HG02973 (cell line): ENCODE measurements at regions not wholly inside any gene's neighbourhood (a gene's known extent, or its start where the extent isn't known, plus 50 kb on each side); places are given as distances from the start of the nearest gene placed in this dataset.
"Not testable (repeated sequence)": the region's sequence is repeated elsewhere in the genome, so short reads cannot be mapped to it uniquely, and the experiment has no call there.

Source experiments
- ATAC-seq: cut with Tn5 transposase; IDR thresholded peaks from one replicate; pipeline ENCODE4 v1.9.1; 2021; ENCODE audit warnings: moderate library complexity; ENCODE audit not compliant: unreplicated experiment

DNA sequence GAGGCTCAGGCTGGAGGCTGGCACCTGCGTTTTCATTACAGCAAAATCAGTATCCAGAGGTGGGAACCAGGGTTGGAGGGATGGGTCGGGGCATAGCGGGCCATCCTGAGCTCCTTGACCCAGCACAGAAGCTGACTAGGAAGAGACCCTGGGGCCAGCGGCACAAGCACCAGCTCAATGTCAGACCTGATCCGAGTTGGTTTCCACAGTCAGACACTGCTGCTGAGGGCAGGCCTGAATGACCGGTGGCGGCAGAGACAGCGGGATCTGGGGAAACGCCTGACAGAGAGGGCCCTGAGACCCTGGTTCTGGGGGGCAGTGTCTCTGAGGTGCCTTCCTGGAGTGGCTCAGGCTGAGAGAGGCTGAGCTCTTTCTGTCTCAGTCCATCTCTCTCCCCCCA, 162.0 kb upstream of the C1orf174 start:
- ATAC-seq: no peak

DNA sequence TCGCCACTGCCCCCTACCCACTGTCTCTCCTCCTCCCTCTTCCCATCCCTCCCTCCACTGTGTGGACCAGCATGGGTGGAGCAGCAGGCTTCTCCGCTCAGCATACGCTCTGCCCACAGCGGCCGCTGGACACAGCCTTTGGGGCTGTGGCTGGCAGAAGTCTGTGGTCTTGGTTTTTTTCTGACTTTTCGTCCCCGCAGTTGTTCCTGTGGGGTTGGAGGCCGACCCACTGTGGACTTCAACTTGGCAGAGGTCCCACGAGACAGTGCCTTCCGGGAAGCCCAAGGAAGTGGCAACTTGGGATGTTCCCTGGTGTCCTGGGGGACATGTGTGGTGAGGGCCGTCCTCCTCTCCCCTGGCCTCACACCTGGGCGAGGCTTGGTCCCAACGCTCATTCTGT, 162.5 kb upstream of the C1orf174 start:
- no peak for ATAC-seq

DNA sequence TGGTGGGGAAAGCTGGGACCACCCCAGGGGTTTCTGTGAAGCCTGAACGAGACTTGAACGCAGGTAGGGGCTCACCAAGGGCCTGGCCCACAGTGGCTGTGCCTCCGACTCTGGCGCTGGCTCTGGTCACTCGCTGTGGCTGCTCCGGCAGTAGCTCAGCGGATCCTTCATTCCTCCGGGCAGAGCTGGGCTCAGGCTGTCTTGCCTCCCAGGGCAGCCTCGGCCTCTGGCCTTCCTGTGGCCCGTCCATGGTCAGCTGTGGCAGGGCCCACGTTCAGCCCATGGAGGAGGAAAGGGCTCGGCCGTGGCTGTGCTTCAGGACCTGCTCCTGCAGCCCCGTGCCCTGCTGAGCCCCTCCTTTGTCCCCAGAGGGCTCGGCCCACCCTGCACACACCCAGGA, 162.9 kb upstream of the C1orf174 start:
- ATAC-seq: no peak

DNA sequence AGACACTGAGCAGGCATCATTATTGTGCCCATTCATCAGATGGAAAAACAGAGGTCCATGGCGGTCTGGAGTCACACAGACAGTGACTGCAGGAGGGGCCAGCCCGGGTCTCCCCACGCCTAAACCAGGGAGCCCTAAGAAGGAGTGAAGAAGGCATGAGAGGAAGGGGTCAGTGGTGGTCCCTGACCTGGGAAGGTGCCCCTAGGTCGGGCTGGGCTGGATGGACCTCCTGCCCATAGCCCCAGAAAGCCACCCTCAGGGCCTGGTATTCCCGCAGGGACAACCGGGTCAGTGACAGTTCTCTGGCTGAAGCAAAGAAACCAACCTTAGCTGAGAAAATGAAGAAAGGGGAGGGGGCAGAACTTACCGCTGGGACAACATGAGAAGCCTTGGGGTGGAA, 163.4 kb upstream of the C1orf174 start:
- ATAC-seq: no peak

DNA sequence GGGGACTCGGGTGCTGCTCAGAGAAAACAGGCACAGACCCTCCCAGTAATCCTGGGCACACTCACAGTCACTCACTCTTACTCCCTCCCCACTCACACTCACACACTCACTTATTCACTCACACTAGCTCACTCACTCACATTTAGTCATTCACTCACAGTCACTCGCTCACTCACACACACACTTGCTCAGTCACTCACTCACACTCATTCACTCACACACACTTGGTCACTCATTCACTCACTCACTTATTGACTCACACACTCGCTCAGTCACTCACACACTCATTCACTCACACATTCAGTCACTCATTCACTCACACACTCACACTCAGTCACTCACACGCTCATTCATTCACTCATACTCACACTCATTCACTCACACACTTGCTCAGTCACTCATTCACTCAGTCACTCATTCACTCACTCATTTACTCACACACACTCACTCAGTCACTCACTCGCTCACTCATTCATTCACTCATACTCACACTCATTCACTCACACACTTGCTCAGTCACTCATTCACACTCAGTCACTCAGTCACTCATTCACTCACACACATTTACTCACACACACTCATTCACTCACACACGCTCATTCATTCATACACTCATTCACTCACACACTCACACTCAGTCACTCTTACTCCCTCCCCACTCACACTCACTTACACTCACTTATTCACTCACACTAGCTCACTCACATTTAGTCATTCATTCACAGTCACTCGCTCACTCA, 164.2 kb upstream of the C1orf174 start:
- ATAC-seq: no peak

DNA sequence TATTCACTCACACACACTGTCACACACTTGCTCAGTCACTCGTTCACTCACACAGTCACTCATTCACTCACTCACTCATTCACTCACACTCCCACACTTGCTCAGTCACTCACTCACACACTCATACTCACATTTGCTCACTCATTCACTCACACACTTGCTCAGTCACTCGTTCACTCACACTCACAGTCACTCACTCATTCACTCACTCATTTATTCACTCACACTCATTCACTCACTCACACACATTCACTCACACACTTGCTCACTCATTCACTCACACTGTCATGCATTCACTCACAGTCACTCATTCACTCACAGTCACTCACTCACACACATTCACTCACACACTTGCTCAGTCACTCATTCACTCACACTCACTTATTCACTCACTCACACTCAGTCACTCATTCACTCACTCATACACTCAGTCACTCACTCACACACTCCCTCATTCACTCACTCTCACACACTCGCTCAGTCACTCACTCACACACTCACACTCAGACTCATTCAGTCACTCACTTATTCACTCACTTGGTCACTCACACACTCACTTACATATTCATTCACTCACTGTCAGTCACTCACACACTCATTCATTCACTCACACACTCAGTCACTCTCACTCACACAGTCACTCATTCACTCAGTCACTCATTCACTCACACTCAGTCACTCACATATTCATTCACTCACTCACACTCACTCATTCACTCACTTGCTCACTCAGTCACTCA, 167.0 kb upstream of the C1orf174 start:
- ATAC-seq: no peak

DNA sequence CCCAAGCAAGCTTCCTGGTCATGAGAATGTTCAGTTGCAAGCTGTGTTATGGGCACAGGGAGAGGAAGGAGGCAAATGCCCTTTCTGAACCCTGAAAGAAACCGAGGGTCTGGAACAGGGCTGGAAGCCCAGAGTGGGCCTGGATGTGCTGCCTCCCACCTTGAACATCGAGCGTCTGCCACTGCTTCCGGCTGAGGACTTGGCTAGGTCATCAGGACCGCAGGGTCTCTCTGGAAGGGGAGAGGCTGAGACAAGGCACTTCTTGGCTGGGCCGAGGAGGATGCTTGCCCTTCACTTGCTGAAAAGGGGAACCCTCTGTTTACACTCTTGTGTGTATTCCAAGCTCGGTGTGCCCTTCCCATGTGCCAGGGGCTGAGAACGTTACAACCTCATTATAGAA, 168.0 kb upstream of the C1orf174 start:
- no peak for ATAC-seq

DNA sequence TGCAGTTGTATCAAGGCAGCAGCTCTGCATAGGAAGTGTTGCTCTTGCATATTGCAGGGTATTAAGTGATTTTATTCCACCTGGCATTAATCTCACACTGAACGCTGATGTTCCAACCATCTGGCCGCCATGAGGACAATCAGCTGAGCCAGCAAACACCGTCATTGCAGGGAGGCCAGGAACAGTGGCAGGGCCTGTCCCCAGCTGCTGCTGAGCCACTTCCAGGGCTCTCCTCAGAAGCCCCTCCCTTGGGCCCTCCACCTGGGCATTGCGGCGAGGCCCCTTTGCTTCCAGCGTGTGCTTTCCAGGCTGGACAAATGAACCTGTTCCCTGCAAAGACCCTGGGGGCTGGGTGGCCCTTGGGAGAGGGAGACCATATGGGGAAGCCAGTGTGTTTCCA, 171.6 kb upstream of the C1orf174 start:
- ATAC-seq: no peak

DNA sequence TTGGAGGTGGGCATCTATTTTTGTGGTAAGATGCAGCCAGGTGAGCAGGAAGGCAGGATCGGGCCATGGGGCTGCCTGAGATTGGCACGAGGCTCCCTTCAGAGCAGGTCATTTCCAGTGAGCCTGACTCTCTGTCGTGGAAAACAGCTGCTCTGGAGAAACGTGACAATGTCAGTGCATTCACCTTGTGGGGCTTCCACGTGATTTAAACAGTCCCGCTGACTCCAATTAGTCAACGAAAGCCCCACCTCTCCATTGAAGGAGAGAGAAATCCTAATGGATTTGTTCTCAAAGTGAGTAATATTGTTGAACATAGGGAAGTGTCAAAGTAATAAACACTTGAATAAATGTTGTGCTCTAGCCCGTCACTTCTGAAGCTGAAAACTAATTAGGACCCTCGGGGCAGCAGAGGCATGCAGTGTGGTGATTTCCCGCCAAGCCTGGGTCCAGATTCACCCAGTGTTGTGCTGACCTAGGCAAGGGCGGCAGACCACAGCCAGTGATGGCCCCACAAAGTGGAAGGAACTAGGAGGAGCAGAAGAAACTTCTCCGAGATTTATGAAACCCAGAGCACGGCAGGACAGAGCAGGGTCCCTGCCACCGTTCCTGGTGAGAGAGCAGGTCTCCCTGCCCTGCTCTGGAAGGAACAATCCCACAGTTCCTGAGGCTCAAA, 172.5 kb upstream of the C1orf174 start:
- no peak for ATAC-seq

DNA sequence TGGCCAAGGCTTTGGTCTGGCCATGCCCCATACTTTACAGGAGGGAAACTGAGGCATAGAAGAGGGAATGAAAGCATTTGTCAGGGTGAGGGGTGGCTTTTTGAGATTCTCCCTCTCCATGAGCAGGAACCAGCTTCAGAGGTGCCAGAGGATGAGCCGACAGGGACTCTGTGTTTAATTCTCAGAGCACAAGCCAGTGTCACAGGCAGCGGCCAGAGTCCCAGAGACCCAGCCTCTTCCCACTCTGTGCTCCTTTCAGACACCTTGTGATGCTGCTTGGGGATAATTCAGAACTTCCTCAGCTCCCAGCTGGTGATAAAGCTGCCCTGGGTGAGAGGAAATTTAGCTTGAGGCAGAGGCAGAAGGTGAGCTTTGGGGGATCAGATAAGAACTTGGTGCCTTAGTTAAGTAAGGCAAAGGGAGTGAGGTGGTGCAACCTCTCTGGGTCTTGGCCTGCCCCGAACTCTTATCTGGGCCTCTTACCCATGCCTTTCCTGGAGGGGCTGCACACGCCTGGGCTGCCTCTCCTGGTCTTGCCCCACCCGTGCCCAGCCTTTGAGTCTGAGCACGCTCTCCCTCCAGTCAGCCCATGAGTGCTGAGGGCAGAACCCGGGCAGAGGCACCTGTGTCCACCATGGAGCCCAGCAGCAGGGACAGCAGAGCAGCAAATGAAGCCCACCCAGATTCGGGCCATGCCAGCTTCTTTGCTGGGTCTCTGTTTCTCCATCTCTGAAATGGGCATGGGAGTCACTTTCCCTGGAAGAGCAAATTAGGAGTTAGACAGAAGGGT, 175.6 kb upstream of the C1orf174 start:
- ATAC-seq: no peak

DNA sequence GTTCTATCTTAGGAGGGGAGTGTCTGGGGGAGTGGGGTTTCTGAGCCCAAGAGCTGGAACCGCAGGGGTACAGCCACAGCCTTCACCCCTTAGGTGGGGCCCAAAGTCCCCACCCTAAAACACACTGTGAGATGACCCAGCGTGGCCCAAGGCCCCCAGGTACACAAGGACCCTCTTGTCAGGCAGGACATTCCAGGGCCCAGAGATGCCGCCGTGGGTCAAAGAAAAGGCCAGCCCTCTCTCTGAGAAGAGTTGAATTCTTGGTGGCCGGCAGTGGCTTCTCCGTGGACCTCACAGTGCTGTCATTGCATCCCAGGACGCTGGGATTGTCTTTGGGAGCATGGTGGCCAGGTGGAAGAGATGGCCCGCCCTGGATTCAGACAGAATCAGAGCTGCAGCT, 176.3 kb upstream of the C1orf174 start:
- no peak for ATAC-seq

DNA sequence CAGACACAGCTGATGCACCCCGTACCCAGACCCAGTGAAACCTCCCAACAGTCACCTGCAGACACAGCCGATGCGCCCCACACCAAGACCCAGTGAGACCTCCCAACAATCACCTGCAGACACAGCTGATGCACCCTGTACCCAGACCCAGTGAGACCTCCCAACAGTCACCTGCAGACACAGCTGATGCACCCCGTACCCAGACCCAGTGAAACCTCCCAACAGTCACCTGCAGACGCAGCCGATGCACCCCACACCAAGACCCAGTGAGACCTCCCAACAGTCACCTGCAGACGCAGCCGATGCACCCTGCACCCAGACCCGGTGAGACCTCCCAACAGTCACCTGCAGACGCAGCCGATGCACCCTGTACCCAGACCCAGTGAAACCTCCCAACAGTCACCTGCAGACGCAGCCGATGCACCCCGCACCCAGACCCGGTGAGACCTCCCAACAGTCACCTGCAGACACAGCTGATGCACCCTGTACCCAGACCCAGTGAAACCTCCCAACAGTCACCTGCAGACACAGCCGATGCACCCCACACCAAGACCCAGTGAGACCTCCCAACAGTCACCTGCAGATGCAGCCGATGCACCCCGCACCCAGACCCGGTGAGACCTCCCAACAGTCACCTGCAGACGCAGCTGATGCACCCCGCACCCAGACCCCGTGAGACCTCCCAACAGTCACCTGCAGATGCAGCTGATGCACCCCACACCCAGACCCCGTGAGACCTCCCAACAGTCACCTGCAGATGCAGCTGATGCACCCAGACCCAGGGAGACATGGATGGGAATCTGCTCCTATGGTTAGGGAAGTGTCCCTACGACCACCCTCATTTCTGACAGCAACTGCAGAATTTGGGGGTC, 178.3 kb upstream of the C1orf174 start:
- ATAC-seq: not testable (repeated sequence)

DNA sequence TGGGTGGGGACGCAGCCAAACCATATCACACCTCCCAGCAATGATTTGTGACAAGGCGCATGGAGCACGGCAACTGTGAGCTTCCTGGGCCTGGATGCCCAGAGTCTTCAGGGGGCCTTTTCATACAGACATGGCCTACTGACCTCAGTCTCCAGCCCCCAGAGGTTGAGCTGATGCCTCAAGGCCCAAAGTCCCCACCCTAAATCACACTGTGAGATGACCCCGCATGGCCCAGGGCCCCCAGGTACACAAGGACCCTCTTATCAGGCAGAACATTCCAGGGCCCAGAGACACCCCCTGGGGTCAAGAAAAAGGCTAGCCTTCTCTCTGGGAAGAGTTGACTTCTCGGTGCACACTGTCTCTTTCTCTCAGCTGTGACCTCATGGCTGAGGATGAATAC, 179.7 kb upstream of the C1orf174 start:
- ATAC-seq: no peak

DNA sequence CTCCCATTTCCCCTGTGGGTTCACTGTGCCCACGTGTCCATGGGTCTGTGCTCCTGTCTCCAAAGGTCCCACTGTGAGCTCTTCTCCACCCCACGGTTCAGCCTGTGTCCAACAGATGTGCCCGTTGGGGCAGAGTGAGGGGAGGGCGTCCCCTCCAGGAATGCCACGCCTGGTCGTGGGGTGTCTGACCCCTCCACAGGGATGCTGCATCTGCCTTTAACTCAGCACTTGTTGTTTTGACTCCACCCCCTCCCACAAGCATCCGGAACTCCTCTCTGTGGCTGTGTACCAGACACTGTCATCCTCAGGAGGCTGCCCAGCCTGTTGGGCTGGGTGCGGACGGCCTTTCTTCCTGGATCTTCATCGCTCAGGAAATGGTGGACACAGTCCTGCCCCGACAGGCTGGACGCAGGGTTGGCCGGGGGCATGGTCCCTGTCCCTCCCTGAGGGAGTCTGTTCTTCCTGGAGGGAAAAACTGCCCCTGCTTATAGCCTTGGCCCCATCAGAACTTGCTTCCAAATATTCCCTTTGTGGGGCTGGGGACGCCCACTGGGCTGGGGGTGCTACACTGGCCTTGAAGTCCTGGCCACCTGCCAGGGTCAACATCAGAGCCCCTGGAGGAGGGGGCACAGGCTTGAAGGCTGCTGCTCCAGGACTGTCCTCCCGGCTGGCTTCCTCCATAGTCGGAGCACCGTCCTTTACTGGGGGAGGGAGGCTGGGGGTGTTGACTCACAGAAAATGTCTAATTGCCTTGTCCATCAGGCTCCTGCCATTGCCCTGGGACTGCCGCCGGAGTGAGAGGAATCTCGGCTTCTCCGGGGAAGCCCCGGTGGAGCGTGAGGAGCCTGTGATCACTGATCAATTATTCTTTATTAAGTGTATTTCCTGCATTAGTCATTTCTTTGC, 182.0 kb upstream of the C1orf174 start:
- ATAC-seq: no peak

DNA sequence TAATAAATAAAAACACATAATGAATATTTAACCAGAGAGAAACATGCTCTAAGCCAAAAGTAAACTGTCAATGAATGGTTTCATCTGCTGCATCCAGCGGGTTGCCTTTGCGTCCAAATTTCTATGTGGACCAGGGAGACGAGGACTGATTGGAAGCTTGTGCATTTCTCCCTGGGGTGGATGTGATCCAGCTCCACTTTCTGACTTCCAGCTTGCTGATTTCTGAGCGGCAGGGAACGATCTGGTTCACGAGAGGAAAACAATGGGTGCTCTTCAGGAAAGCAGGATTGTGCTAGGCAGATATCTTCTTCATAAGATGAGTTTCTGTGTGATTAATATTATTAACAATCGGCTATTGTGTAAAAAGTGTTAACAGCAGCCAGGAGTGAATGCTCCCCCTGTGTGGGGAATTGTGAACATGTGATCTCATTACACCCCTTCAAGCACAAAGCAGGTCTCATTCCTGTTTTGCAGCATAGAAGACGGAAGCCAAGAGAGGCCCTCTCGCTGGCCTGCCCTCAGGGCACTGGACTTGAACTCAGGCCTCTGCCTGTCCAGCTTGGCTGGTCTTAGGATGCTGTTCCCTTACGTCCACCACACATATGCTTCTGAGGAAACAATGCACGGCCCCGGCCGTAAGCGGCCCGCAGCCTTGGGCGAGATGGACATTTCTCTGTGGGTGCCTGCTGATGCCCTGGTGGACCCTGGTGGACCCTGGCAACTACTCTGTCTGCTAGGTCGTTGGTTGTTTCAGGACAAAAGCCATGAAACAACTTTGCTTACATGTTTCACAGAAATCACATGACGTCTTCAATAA, 183.4 kb upstream of the C1orf174 start:
- ATAC-seq: no peak

DNA sequence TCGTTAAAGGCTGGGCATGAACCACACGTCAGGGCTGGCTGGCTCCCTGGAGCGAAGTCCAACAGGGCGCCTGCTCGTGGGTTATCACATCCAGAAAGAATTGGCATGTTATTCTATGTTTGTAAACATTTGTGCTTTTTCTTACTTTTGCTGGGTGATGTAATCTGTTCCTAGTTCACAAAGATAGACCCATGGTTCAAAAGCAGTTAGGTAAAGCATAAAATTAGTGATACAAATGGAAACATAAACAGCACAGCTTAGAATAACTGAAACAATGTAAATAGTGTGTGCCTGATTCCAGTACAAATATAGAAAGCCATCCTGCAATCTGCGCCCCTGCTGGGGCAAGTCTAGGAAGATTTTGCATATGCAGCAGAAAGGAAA, 184.0 kb upstream of the C1orf174 start:
- ATAC-seq: no peak

DNA sequence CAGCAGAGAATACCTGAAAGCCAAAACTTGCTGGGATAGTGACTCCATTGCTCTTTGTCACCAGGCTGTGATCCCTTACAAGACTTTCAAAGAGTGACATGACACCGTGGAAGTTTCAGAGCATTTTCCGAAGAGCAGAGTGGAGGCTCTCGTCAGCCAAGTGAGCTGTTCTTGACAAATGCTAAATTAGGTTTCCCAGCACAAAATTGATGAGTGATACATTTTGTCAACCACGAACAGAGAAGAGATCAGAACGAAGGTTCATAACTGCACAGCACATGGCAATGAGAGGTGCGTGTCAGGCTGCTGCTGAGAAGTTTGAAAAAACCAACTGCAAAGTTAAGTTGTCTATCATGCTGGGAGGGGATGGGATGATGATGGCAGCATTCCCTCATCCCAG, 184.4 kb upstream of the C1orf174 start:
- ATAC-seq: no peak

DNA sequence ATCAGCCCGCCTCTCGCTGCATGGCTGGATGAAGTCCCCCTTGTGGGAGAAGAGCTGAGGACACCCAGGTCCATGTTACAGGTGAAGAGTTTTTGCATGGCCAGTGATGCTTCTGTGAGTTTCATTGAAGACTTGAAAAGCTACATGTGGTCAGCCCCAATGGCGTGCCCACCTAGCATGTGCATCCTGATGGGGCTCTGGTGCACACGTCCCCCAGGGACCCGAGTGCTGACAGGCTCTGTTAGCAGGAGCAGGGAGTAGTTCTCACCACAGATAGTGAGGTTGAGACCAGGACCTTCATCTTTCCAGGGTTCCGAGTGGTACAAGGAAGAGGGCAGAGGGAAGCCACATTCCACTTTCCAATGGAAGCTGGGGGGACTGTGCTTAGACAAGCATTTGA, 184.8 kb upstream of the C1orf174 start:
- no peak for ATAC-seq

DNA sequence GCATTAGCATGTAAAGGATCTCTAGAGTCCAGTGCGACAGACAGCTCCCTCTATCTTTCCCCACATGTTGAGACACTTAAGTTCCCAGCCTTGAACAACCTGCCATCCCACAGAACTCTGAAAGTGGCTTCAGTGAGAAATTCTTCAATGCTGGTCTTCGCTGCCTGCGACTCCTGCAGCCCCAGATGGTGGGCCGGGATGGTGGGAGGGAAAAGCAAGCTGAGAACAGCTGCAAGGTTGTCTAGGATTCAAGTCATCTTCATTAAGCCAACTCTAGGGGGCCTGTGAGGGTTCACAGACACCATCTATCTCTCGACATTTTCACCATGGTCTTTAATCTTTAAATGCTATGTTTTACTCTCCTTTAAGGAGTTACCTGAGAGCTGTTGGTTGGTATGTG, 185.5 kb upstream of the C1orf174 start:
- ATAC-seq: no peak
